SK-N-SH treated with all-trans-retinoic acid at 6 μM for 48 hours (cell line): ENCODE measurements at regions not wholly inside any gene's neighbourhood (a gene's known extent, or its start where the extent isn't known, plus 50 kb on each side); places are given as distances from the start of the nearest gene placed in this dataset.

ENCODE experiments used
- ATAC-seq: fragments of 200-7000 bp; cut with Tn5 transposase; 3 replicates; pipeline ENCODE4 v1.9.1; 2020; ENCODE audit warnings: mild to moderate bottlenecking, moderate library complexity
- ARNTL ChIP-seq: fragments of 450-650 bp; formaldehyde crosslinking; IDR thresholded peaks from 2 replicates; pipeline ENCODE4 v1.5.0; 2020; ENCODE audit warnings: low read depth, mild to moderate bottlenecking, moderate library complexity, borderline replicate concordance
- BACH2 ChIP-seq: fragments of 250-450 bp; sonication (Bioruptor Pico); IDR thresholded peaks from 2 replicates; pipeline ENCODE4 v1.9.0; 2021; ENCODE audit warnings: mild to moderate bottlenecking, borderline replicate concordance
- CSDC2 ChIP-seq: fragments of 250-450 bp; sonication (Bioruptor Pico); IDR thresholded peaks from 2 replicates; pipeline ENCODE4 v1.5.0; 2020; ENCODE audit warnings: mild to moderate bottlenecking, moderate library complexity
- ESRRG ChIP-seq: fragments of 250-450 bp; sonication (Bioruptor Pico); IDR thresholded peaks from 2 replicates; pipeline ENCODE4 v1.6.1; 2021; ENCODE audit warnings: mild to moderate bottlenecking
- GLIS3 ChIP-seq: fragments of 250-450 bp; sonication (Bioruptor Pico); IDR thresholded peaks from 2 replicates; pipeline ENCODE4 v1.5.0; 2020; ENCODE audit warnings: mild to moderate bottlenecking, moderate library complexity
- ISL1 ChIP-seq: fragments of 250-450 bp; sonication (Bioruptor Pico); IDR thresholded peaks from 2 replicates; pipeline ENCODE4 v2.1.2; 2022; ENCODE audit warnings: mild to moderate bottlenecking, moderate library complexity
- OSR1 ChIP-seq: fragments of 250-450 bp; sonication (Bioruptor Pico); IDR thresholded peaks from 2 replicates; pipeline ENCODE4 v1.8.0; 2022; ENCODE audit warnings: moderate library complexity, mild to moderate bottlenecking, inconsistent platforms
- PPARA ChIP-seq: fragments of 250-450 bp; sonication (Bioruptor Pico); IDR thresholded peaks from 2 replicates; pipeline ENCODE4 v1.5.0; 2020; ENCODE audit warnings: mild to moderate bottlenecking, borderline replicate concordance
- RARB ChIP-seq: fragments of 250-450 bp; sonication (Bioruptor Pico); IDR thresholded peaks from 2 replicates; pipeline ENCODE4 v1.8.0; 2021; ENCODE audit warnings: mild to moderate bottlenecking, moderate library complexity
- SNAI2 ChIP-seq: fragments of 250-450 bp; sonication (Bioruptor Pico); IDR thresholded peaks from 2 replicates; pipeline ENCODE4 v1.5.0; 2020; ENCODE audit warnings: mild to moderate bottlenecking, moderate library complexity
- TCF4 ChIP-seq: fragments of 250-450 bp; sonication (Bioruptor Pico); IDR thresholded peaks from 2 replicates; pipeline ENCODE4 v1.8.0; 2021; ENCODE audit warnings: mild to moderate bottlenecking, moderate library complexity, borderline replicate concordance
- TOX ChIP-seq: fragments of 250-450 bp; sonication (Bioruptor Pico); IDR thresholded peaks from 2 replicates; pipeline ENCODE4 v1.8.0; 2021; ENCODE audit warnings: mild to moderate bottlenecking, moderate library complexity, borderline replicate concordance
- ZC3H10 ChIP-seq: fragments of 250-450 bp; sonication (Bioruptor Pico); IDR thresholded peaks from 2 replicates; pipeline ENCODE4 v1.5.1; 2021; ENCODE audit warnings: mild to moderate bottlenecking, moderate library complexity
- ZFP3 ChIP-seq: fragments of 250-450 bp; sonication (Bioruptor Pico); IDR thresholded peaks from 2 replicates; pipeline ENCODE4 v1.5.0; 2020; ENCODE audit warnings: mild to moderate bottlenecking, moderate library complexity
- ZNF70 ChIP-seq: fragments of 450-650 bp; formaldehyde crosslinking; IDR thresholded peaks from 2 replicates; pipeline ENCODE4 v1.5.0; 2020; ENCODE audit warnings: mild to moderate bottlenecking, moderate library complexity
- ZNF8 ChIP-seq: fragments of 450-650 bp; formaldehyde crosslinking; IDR thresholded peaks from 2 replicates; pipeline ENCODE4 v1.5.0; 2020; ENCODE audit warnings: mild to moderate bottlenecking, moderate library complexity
- TF ChIP-seq, protein P1 (sequence below): fragments of 250-450 bp; sonication (Bioruptor Pico); IDR thresholded peaks from 2 replicates; pipeline ENCODE4 v1.8.0; 2021; ENCODE audit warnings: low read depth, mild to moderate bottlenecking, moderate library complexity, borderline replicate concordance
- TF ChIP-seq, protein P2 (sequence below): fragments of 250-450 bp; sonication (Bioruptor Pico); IDR thresholded peaks from 2 replicates; pipeline ENCODE4 v1.5.1; 2021; ENCODE audit warnings: mild to moderate bottlenecking, moderate library complexity
- TF ChIP-seq, protein P3 (sequence below): fragments of 250-450 bp; sonication (Bioruptor Pico); IDR thresholded peaks from 2 replicates; pipeline ENCODE4 v1.5.0; 2020; ENCODE audit warnings: mild to moderate bottlenecking, moderate library complexity
- TF ChIP-seq, protein P4 (sequence below): fragments of 250-450 bp; sonication (Bioruptor Pico); IDR thresholded peaks from 2 replicates; pipeline ENCODE4 v1.5.1; 2020; ENCODE audit warnings: low read depth, mild to moderate bottlenecking, moderate library complexity

DNA sequence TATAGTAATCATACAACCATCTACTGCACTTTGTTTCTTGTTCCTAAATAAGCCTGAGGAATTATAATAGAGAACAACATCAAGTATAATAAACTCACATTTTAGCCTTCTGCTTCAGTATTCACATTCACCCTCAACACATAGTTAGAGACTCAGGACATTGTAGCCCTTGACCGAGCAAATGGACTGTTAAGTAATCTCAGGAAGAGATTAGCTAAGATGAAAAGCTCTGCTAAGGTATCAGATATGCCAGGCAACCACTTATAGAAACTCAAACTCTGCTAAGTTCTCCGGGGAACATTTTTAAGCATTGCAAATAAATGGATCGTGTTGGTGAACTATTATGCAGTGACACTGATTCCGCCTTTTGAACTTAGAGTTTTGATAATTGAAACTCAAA, 252.0 kb downstream of the DTWD2 start:
- no peak for TF ChIP-seq BACH2 (CRISPR knock-in tag)
- TF ChIP-seq ZNF70 (CRISPR knock-in tag) = no peak
- no peak for TF ChIP-seq ZFP3 (CRISPR knock-in tag)
- TF ChIP-seq OSR1 = no peak
- TF ChIP-seq ESRRG (CRISPR knock-in tag) = no peak
- TF ChIP-seq, protein P1, sequence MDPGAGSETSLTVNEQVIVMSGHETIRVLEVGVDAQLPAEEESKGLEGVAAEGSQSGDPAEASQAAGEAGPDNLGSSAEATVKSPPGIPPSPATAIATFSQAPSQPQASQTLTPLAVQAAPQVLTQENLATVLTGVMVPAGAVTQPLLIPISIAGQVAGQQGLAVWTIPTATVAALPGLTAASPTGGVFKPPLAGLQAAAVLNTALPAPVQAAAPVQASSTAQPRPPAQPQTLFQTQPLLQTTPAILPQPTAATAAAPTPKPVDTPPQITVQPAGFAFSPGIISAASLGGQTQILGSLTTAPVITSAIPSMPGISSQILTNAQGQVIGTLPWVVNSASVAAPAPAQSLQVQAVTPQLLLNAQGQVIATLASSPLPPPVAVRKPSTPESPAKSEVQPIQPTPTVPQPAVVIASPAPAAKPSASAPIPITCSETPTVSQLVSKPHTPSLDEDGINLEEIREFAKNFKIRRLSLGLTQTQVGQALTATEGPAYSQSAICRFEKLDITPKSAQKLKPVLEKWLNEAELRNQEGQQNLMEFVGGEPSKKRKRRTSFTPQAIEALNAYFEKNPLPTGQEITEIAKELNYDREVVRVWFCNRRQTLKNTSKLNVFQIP (CRISPR knock-in tag) = no peak
- no peak for TF ChIP-seq ZC3H10 (CRISPR knock-in tag)
- TF ChIP-seq, all 23 proteins: peak for 0

DNA sequence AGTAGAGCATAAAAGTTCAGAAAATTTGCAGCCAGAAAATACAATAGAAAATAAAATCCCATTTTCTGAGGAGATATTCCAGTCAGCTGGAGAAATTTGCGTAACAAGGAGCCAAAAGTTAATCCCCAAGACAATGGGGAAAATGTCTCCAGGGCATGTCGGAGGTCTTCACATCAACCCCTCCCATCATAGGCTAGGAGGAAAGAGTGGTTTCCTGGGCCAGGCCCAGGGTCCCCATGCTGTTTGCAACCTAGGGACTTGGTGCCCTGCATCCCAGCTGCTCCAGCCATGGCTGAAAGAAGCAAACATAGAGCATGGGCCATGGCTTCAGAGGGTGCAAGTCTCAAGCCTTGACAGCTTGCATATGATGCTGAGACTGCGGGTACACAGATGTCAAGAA, 255.0 kb downstream of the DTWD2 start:
- no peak for ATAC-seq
- TF ChIP-seq CSDC2 (CRISPR knock-in tag) (no peak), ARNTL (CRISPR knock-in tag) (no peak), OSR1 (no peak), PPARA (CRISPR knock-in tag) (no peak), GLIS3 (CRISPR knock-in tag) (no peak), TOX (CRISPR knock-in tag) (no peak)
- TF ChIP-seq, protein P1 (CRISPR knock-in tag) = no peak
- TF ChIP-seq, protein P2, sequence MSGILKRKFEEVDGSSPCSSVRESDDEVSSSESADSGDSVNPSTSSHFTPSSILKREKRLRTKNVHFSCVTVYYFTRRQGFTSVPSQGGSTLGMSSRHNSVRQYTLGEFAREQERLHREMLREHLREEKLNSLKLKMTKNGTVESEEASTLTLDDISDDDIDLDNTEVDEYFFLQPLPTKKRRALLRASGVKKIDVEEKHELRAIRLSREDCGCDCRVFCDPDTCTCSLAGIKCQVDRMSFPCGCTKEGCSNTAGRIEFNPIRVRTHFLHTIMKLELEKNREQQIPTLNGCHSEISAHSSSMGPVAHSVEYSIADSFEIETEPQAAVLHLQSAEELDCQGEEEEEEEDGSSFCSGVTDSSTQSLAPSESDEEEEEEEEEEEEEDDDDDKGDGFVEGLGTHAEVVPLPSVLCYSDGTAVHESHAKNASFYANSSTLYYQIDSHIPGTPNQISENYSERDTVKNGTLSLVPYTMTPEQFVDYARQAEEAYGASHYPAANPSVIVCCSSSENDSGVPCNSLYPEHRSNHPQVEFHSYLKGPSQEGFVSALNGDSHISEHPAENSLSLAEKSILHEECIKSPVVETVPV = no peak
- TF ChIP-seq, protein P3, sequence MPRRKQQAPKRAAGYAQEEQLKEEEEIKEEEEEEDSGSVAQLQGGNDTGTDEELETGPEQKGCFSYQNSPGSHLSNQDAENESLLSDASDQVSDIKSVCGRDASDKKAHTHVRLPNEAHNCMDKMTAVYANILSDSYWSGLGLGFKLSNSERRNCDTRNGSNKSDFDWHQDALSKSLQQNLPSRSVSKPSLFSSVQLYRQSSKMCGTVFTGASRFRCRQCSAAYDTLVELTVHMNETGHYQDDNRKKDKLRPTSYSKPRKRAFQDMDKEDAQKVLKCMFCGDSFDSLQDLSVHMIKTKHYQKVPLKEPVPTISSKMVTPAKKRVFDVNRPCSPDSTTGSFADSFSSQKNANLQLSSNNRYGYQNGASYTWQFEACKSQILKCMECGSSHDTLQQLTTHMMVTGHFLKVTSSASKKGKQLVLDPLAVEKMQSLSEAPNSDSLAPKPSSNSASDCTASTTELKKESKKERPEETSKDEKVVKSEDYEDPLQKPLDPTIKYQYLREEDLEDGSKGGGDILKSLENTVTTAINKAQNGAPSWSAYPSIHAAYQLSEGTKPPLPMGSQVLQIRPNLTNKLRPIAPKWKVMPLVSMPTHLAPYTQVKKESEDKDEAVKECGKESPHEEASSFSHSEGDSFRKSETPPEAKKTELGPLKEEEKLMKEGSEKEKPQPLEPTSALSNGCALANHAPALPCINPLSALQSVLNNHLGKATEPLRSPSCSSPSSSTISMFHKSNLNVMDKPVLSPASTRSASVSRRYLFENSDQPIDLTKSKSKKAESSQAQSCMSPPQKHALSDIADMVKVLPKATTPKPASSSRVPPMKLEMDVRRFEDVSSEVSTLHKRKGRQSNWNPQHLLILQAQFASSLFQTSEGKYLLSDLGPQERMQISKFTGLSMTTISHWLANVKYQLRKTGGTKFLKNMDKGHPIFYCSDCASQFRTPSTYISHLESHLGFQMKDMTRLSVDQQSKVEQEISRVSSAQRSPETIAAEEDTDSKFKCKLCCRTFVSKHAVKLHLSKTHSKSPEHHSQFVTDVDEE (CRISPR knock-in tag) = no peak

More for the DNA sequence above, 252.0 kb downstream of the DTWD2 start:
- no peak for ATAC-seq

DNA sequence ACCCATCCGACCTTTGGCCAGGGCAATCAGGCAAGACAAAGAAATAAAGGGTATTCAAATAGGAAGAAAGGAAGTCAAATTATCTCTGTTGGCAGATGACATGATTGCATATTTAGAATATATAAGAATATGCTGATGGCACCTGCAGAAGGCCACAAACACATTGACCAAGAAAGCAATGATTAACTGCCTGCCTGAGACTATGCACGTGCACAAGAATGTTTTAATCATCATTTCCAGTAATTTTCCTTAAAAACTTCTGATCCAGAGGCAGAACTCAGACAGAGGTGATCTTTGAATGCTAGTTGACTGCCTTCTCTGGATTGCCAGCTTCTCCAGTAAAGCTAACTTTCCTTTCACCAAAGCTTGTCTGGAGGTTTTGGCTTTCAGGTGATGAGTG, 260.2 kb downstream of the DTWD2 start:
- no peak for TF ChIP-seq SNAI2 (CRISPR knock-in tag)
- TF ChIP-seq, protein P1 (CRISPR knock-in tag) = no peak
- TF ChIP-seq, all 23 proteins: peak for 0
- ATAC-seq = no peak

DNA sequence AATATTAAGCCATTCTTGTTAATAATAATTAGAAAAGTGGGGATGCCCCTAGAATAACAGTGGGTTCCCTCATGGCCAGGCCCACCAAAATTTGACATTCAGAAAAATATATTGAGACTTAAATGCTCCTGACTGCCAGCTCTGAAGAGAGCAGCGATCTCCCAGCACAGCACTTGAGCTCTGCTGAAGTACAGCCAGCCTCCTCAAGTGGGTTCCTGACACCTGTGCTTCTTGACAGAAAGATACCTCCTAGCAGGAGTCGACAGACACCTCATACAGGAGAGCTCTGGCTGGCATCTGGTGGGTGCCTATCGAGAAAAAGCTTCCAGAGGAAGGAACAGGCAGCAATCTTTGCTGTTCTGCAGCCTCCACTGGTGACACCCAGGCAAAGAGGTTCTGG, 261.5 kb downstream of the DTWD2 start:
- TF ChIP-seq RARB (CRISPR knock-in tag) (no peak), PPARA (CRISPR knock-in tag) (no peak), TOX (CRISPR knock-in tag) (no peak)

DNA sequence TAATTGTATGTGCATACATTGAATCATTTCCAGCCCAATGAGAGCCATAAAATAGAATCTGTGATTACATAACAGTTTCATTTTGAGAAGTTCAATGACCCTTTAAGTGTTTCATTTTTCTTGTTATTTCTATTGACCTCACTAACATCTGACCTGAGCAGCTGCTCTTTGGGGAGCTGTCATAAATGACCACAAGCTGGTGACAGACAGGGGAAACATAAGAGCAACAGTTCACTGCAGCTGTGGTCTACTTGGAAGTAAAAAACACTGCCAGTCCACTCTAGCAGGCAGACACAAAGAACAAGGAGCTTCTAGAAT, 265.4 kb downstream of the DTWD2 start:
- ATAC-seq = no peak
- no peak for TF ChIP-seq ZC3H10 (CRISPR knock-in tag)
- TF ChIP-seq, protein P4, sequence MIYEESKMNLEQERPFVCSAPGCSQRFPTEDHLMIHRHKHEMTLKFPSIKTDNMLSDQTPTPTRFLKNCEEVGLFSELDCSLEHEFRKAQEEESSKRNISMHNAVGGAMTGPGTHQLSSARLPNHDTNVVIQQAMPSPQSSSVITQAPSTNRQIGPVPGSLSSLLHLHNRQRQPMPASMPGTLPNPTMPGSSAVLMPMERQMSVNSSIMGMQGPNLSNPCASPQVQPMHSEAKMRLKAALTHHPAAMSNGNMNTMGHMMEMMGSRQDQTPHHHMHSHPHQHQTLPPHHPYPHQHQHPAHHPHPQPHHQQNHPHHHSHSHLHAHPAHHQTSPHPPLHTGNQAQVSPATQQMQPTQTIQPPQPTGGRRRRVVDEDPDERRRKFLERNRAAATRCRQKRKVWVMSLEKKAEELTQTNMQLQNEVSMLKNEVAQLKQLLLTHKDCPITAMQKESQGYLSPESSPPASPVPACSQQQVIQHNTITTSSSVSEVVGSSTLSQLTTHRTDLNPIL (CRISPR knock-in tag) = no peak
- TF ChIP-seq ISL1 = no peak
- no peak for TF ChIP-seq TCF4 (CRISPR knock-in tag)
- no peak for TF ChIP-seq ZNF70 (CRISPR knock-in tag)
- TF ChIP-seq ZFP3 (CRISPR knock-in tag) = no peak
- no peak for TF ChIP-seq ZNF8 (CRISPR knock-in tag)
- TF ChIP-seq RARB (CRISPR knock-in tag) = no peak
- TF ChIP-seq, protein P3 (CRISPR knock-in tag) = no peak
- no peak for TF ChIP-seq GLIS3 (CRISPR knock-in tag)
- TF ChIP-seq ARNTL (CRISPR knock-in tag) = no peak
- TF ChIP-seq BACH2 (CRISPR knock-in tag) = no peak

More for the DNA sequence above, 261.5 kb downstream of the DTWD2 start:
- ATAC-seq = no peak
